ENCODE measurements at regions not wholly inside any gene's neighbourhood (a gene's known extent, or its start where the extent isn't known, plus 50 kb on each side); places are given as distances from the start of the nearest gene placed in this dataset.

DNA sequence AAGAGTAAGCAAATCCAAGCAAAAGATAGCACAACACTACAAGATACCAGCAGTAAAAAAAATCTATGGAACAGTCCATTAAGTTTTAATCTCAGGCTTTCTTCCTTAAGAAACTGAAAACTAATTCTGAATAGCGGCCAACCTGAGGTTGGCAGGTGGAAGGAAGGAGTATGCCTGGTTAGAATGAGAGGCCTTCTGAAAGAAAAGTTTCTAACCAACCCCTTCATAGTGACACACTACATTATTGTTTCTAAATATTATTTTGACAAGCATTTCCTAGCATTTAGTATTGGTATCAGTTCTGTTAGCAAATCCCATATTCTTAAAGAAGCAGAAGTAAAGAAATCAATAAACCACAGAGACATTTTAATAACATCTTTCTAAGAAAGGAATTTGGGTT, 205.7 kb upstream of the PTBP2 start:
- TF ChIP-seq, protein P1, sequence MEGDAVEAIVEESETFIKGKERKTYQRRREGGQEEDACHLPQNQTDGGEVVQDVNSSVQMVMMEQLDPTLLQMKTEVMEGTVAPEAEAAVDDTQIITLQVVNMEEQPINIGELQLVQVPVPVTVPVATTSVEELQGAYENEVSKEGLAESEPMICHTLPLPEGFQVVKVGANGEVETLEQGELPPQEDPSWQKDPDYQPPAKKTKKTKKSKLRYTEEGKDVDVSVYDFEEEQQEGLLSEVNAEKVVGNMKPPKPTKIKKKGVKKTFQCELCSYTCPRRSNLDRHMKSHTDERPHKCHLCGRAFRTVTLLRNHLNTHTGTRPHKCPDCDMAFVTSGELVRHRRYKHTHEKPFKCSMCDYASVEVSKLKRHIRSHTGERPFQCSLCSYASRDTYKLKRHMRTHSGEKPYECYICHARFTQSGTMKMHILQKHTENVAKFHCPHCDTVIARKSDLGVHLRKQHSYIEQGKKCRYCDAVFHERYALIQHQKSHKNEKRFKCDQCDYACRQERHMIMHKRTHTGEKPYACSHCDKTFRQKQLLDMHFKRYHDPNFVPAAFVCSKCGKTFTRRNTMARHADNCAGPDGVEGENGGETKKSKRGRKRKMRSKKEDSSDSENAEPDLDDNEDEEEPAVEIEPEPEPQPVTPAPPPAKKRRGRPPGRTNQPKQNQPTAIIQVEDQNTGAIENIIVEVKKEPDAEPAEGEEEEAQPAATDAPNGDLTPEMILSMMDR (IDR thresholded peaks at IDR 0.05; ENCODE audit: insufficient read depth, low read length) = no peak
- TF ChIP-seq POLR2AphosphoS5 (IDR thresholded peaks at IDR 0.05; ENCODE audit: low read depth) = no peak
- no peak for TF ChIP-seq REST (IDR thresholded peaks at IDR 0.05; ENCODE audit: insufficient replicate concordance, low read depth)
